ENCODE measurements at regions not wholly inside any gene's neighbourhood (a gene's known extent, or its start where the extent isn't known, plus 50 kb on each side); places are given as distances from the start of the nearest gene placed in this dataset.

DNA sequence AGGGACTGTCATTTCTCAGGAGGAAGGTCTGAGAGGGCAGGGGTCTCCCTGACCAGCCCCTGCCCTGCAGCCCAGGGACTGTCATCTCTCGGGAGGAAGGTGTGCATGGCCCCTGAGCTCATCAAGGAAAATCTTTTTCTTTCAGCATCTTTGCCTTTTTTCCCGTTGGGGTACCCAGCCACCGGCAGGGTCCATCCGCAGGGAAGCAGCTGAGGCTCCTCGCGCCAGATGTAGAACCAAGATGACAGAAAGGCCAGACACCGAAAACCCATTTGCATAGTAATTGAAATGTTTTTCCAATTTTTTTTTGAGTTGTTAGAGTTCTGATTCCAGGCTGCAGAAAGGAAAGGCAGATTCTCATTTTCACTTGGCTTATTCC, 613.9 kb downstream of the TBC1D22A start:
- TF ChIP-seq EZH2 (optimal IDR thresholded peaks at IDR 0.05; ENCODE audit: low read depth, low read length) (no peak), EZH2phosphoT487 (IDR thresholded peaks at IDR 0.05; ENCODE audit: low read length) (no peak)
- TF ChIP-seq, protein P1, sequence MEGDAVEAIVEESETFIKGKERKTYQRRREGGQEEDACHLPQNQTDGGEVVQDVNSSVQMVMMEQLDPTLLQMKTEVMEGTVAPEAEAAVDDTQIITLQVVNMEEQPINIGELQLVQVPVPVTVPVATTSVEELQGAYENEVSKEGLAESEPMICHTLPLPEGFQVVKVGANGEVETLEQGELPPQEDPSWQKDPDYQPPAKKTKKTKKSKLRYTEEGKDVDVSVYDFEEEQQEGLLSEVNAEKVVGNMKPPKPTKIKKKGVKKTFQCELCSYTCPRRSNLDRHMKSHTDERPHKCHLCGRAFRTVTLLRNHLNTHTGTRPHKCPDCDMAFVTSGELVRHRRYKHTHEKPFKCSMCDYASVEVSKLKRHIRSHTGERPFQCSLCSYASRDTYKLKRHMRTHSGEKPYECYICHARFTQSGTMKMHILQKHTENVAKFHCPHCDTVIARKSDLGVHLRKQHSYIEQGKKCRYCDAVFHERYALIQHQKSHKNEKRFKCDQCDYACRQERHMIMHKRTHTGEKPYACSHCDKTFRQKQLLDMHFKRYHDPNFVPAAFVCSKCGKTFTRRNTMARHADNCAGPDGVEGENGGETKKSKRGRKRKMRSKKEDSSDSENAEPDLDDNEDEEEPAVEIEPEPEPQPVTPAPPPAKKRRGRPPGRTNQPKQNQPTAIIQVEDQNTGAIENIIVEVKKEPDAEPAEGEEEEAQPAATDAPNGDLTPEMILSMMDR (IDR thresholded peaks at IDR 0.05; ENCODE audit: low read length), result no peak

All from MM.1S (cell line).